GM12878 (cell line): ENCODE measurements at regions not wholly inside any gene's neighbourhood (a gene's known extent, or its start where the extent isn't known, plus 50 kb on each side); places are given as distances from the start of the nearest gene placed in this dataset.

ENCODE experiments used
- ATAC-seq: fragments of 200-7000 bp; cut with Tn5 transposase; 3 replicates; pipeline ENCODE4 v1.9.1; 2020; ENCODE audit warnings: mild to moderate bottlenecking, moderate library complexity
- BruUV-seq: library from RNA; stranded (reverse); fragments of 400-500 nt; replicated peaks from 2 replicates; lab custom pipeline; 2021; lab: Mats Ljungman, UMichigan
- CTCF ChIA-PET: fragments of 300-600 bp; sonication (Branson Sonifier 250); formaldehyde crosslinking; extraction: SDS; loops from one replicate; lab custom pipeline; 2021; ENCODE audit warnings: inconsistent platforms; lab: Yijun Ruan, JAX
- POLR2A ChIA-PET: fragments of 350-600 bp; formaldehyde crosslinking; extraction: SDS; loops from one replicate; lab custom pipeline; 2021; ENCODE audit warnings: inconsistent platforms; lab: Charles Lee
- RAD21 ChIA-PET: fragments of 300-600 bp; sonication (Branson Sonifier 250); formaldehyde crosslinking; loops from one replicate; lab custom pipeline; 2023; ENCODE audit warnings: antibody characterized with exemption; ENCODE audit not compliant: unreplicated experiment; lab: Charles Lee
- SMC1A ChIA-PET: fragments of 300-600 bp; sonication (Branson Sonifier 250); formaldehyde crosslinking; loops from one replicate; lab custom pipeline; 2023; ENCODE audit not compliant: unreplicated experiment, uncharacterized antibody; lab: Charles Lee
- DNase-seq: peaks from one replicate; pipeline ENCODE4 v3.0.0-alpha.2; 2011; ENCODE audit warnings: low read depth, low spot score
- FAIRE-seq: peaks from 3 replicates; lab custom pipeline; 2011; peaks lifted over from hg19 to GRCh38; lab: Jason Lieb, UNC
- H2AFZ ChIP-seq: 2 replicates; pipeline ENCODE4 v1.6.0; 2011; ENCODE audit warnings: low read depth, low read length, control low read depth; ENCODE audit not compliant: control insufficient read depth
- H3K27ac ChIP-seq: 2 replicates; pipeline ENCODE4 v1.5.1; 2011; ENCODE audit warnings: control low read depth; ENCODE audit not compliant: control insufficient read depth, insufficient read depth
- H3K27me3 ChIP-seq, 2 experiments: replicated peaks in 1 of 2; 2 replicates each; pipeline versions ENCODE4 v1.6.0 to v1.6.1; 2011; ENCODE audit warnings: low read length in 1 of 2; ENCODE audit not compliant: control insufficient read depth in 2 of 2, insufficient read depth in 2 of 2
- H3K36me3 ChIP-seq, 2 experiments: 2 replicates each; pipeline ENCODE4 v1.5.1; 2011; ENCODE audit warnings: low read length in 1 of 2; ENCODE audit not compliant: control insufficient read depth in 2 of 2, insufficient read depth in 2 of 2
- H3K4me1 ChIP-seq: 2 replicates; pipeline ENCODE4 v1.6.1; 2011; ENCODE audit warnings: mild to moderate bottlenecking, low read length, moderate library complexity, mixed read lengths; ENCODE audit not compliant: control insufficient read depth, insufficient read depth
- H3K4me2 ChIP-seq: 2 replicates; pipeline ENCODE4 v1.6.0; 2011; ENCODE audit warnings: control low read depth; ENCODE audit not compliant: control insufficient read depth, insufficient read depth
- H3K4me3 ChIP-seq: fragments of 200-600 bp; sonication (generic); 2 replicates; pipeline ENCODE4 v1.5.1; 2016
- H3K79me2 ChIP-seq: 2 replicates; pipeline ENCODE4 v1.6.0; 2011; ENCODE audit warnings: low read length; ENCODE audit not compliant: control insufficient read depth, insufficient read depth
- H3K9ac ChIP-seq: 2 replicates; pipeline ENCODE4 v1.8.0; 2011; ENCODE audit warnings: low read length, control low read depth, mixed read lengths; ENCODE audit not compliant: control insufficient read depth, insufficient read depth
- H3K9me3 ChIP-seq: replicated peaks from 3 replicates; pipeline ENCODE4 v1.5.1; 2011; ENCODE audit warnings: mild to moderate bottlenecking, low read length; ENCODE audit not compliant: control insufficient read depth, insufficient read depth
- H4K20me1 ChIP-seq: 2 replicates; pipeline ENCODE4 v1.6.0; 2011; ENCODE audit not compliant: control insufficient read depth, insufficient read depth
- BCL3 ChIP-seq: IDR thresholded peaks from 2 replicates; pipeline ENCODE4 v1.6.1; 2011; ENCODE audit warnings: borderline replicate concordance, low read depth, mild to moderate bottlenecking, moderate library complexity, low read length; ENCODE audit not compliant: insufficient read depth, poor library complexity, severe bottlenecking
- NKRF ChIP-seq: fragments of 450-650 bp; conservative IDR thresholded peaks from 2 replicates; pipeline ENCODE4 v1.6.1; 2017; ENCODE audit warnings: mild to moderate bottlenecking, moderate library complexity
- NR2F1 ChIP-seq: fragments of 450-650 bp; conservative IDR thresholded peaks from 2 replicates; pipeline ENCODE4 v1.6.1; 2017; ENCODE audit warnings: mild to moderate bottlenecking
- PML ChIP-seq: IDR thresholded peaks from 2 replicates; pipeline ENCODE4 v1.6.1; 2012; ENCODE audit warnings: low read length, inconsistent platforms
- POLR2AphosphoS2 ChIP-seq: IDR thresholded peaks from 2 replicates; pipeline ENCODE4 v1.6.1; 2011; ENCODE audit warnings: low read depth, mild to moderate bottlenecking, low read length, improper control_type of control experiment, moderate library complexity
- RAD51 ChIP-seq: fragments of 450-650 bp; IDR thresholded peaks from 2 replicates; pipeline ENCODE4 v1.6.1; 2016; ENCODE audit warnings: moderate library complexity, mild to moderate bottlenecking, inconsistent platforms
- TAF1 ChIP-seq: IDR thresholded peaks from 2 replicates; pipeline ENCODE4 v1.6.1; 2011; ENCODE audit warnings: mild to moderate bottlenecking, low read depth, low read length, borderline replicate concordance
- TCF7 ChIP-seq: IDR thresholded peaks from 2 replicates; pipeline ENCODE4 v1.6.1; 2014; ENCODE audit warnings: antibody characterized with exemption, borderline replicate concordance
- ZBTB4 ChIP-seq: fragments of 450-650 bp; formaldehyde crosslinking; IDR thresholded peaks from 2 replicates; pipeline ENCODE4 v1.4.0; 2022; ENCODE audit warnings: mild to moderate bottlenecking, moderate library complexity
- ZNF274 ChIP-seq: IDR thresholded peaks from one replicate; pipeline ENCODE4 v1.8.0; 2011; ENCODE audit not compliant: insufficient read length, insufficient read depth
- ZNF592 ChIP-seq: fragments of 450-650 bp; IDR thresholded peaks from 2 replicates; pipeline ENCODE4 v1.6.1; 2017; ENCODE audit warnings: mild to moderate bottlenecking, moderate library complexity
- WGBS: methylation state at CpG from one replicate; pipeline ENCODE4 v1.1.6; 2016; ENCODE audit warnings: low lambda C conversion rate; ENCODE audit not compliant: insufficient replicate concordance, insufficient coverage; ENCODE audit errors: missing lambda C conversion rate; 5-methylcytosine and 5-hydroxymethylcytosine counted together
- in situ Hi-C: fragments of 300-500 bp; cut with MboI; formaldehyde crosslinking; loops from 9 replicates; pipeline ENCODE4 v1.14.3; 2018; ENCODE audit warnings: mixed read lengths
- intact Hi-C: fragments of 100-400 bp; cut with micrococcal nuclease; formaldehyde crosslinking; loops from one replicate; pipeline ENCODE4 v1.14.2; 2022; ENCODE audit not compliant: unreplicated experiment

GRCh38 chr11:13126430-13126829 is 117.3 kb downstream of the RASSF10 start:
- Histone ChIP-seq H3K9me3 (no peaks in the 10 kb centered on the region), H3K27me3 (no peaks in the 10 kb centered on the region), H3K36me3 (no peaks in the 10 kb centered on the region), H3K27ac (no peak overlapping the region), H3K79me2 (no peaks in the 10 kb centered on the region), H4K20me1 (no peaks in the 10 kb centered on the region), H2AFZ (no peak overlapping the region), H3K4me3 (no peak overlapping the region), H3K4me1 (no peaks in the 10 kb centered on the region), H3K4me2 (no peak overlapping the region), H3K9ac (no peak overlapping the region)
- ATAC-seq (peak; percentile 39; the same call in 2 of the 3 replicates), DNase-seq (no peak), FAIRE-seq (no peak)
- ChIA-PET POLR2A (no interaction called here), RAD21 (no interaction called here), CTCF (no interaction called here), SMC1A (no interaction called here)
- in situ Hi-C loops, result no loop called here
- no TSS peak for BruUV-seq
- intact Hi-C loops, result no loop called here
- WGBS, result 82% methylated on average over 7 of the region's 7 CpGs
- TF ChIP-seq ZBTB4 (CRISPR knock-in tag) (no peak), RAD51 (no peak), NR2F1 (no peak), NKRF (no peak), ZNF274 (no peak), POLR2AphosphoS2 (no peak), TAF1 (no peak), PML (no peak), BCL3 (no peak), ZNF592 (no peak), TCF7 (no peak)
